GM19397 (cell line): ENCODE measurements at regions not wholly inside any gene's neighbourhood (a gene's known extent, or its start where the extent isn't known, plus 50 kb on each side); places are given as distances from the start of the nearest gene placed in this dataset.

Source experiments
- ATAC-seq: cut with Tn5 transposase; IDR thresholded peaks from one replicate; pipeline ENCODE4 v1.9.1; 2021; ENCODE audit warnings: mild to moderate bottlenecking, moderate library complexity; ENCODE audit not compliant: unreplicated experiment

- no peak for ATAC-seq
Observed at GRCh38 chr6:87815449-87815848, 113.4 kb upstream of the AKIRIN2 start.

- no peak for ATAC-seq
Observed at GRCh38 chr6:87808005-87808757, 106.1 kb upstream of the AKIRIN2 start.

- ATAC-seq, result peak; percentile 76
Observed at GRCh38 chr6:87807475-87807874, 105.4 kb upstream of the AKIRIN2 start.

GRCh38 chr6:87806635-87807034 lies 104.6 kb upstream of the AKIRIN2 start:
- ATAC-seq, result no peak

GRCh38 chr6:87806099-87806498 lies 104.1 kb upstream of the AKIRIN2 start:
- ATAC-seq, result no peak

GRCh38 chr6:87803791-87804190 lies 101.8 kb upstream of the AKIRIN2 start:
- no peak for ATAC-seq

GRCh38 chr6:87799651-87800050 lies 97.6 kb upstream of the AKIRIN2 start:
- no peak for ATAC-seq

GRCh38 chr6:87798393-87799278 lies 96.6 kb upstream of the AKIRIN2 start:
- ATAC-seq, result no peak

GRCh38 chr6:87794922-87795885 lies 93.2 kb upstream of the AKIRIN2 start:
- ATAC-seq, result no peak

- ATAC-seq, result no peak
Observed at GRCh38 chr6:87793315-87793714, 91.3 kb upstream of the AKIRIN2 start.

GRCh38 chr6:87791982-87792381 lies 89.9 kb upstream of the AKIRIN2 start:
- no peak for ATAC-seq

- ATAC-seq, result no peak
Observed at GRCh38 chr6:87791485-87791884, 89.5 kb upstream of the AKIRIN2 start.

- ATAC-seq, result no peak
Observed at GRCh38 chr6:87791029-87791428, 89.0 kb upstream of the AKIRIN2 start.

GRCh38 chr6:87789900-87790290 lies 87.9 kb upstream of the AKIRIN2 start:
- no peak for ATAC-seq

GRCh38 chr6:87789198-87789899 lies 87.3 kb upstream of the AKIRIN2 start:
- ATAC-seq, result no peak

- ATAC-seq, result no peak
Observed at GRCh38 chr6:87788141-87788540, 86.1 kb upstream of the AKIRIN2 start.

GRCh38 chr6:87785229-87785862 lies 83.3 kb upstream of the AKIRIN2 start:
- no peak for ATAC-seq

- ATAC-seq, result no peak
Observed at GRCh38 chr6:87784690-87785089, 82.7 kb upstream of the AKIRIN2 start.

GRCh38 chr6:87784051-87784450 lies 82.0 kb upstream of the AKIRIN2 start:
- ATAC-seq, result no peak

- ATAC-seq, result no peak
Observed at GRCh38 chr6:87779542-87779941, 77.5 kb upstream of the AKIRIN2 start.
